ENCODE measurements at regions not wholly inside any gene's neighbourhood (a gene's known extent, or its start where the extent isn't known, plus 50 kb on each side); places are given as distances from the start of the nearest gene placed in this dataset.

- no peak for TF ChIP-seq SIN3A (IDR thresholded peaks at IDR 0.05; ENCODE audit: borderline replicate concordance, insufficient read depth, low read depth, low read length)
- no peak for TF ChIP-seq POLR2AphosphoS5 (IDR thresholded peaks at IDR 0.05; ENCODE audit: low read depth, low read length)
- TF ChIP-seq CTCF (IDR thresholded peaks at IDR 0.05) = no peak
Observed at GRCh38 chr2:9763356-9764152, 79.7 kb upstream of the TAF1B start.

Measured in Panc1 (cell line).